Chondrocyte (in vitro differentiated cells): ENCODE measurements at regions not wholly inside any gene's neighbourhood (a gene's known extent, or its start where the extent isn't known, plus 50 kb on each side); places are given as distances from the start of the nearest gene placed in this dataset.

Source experiments
- DNase-seq: peaks from one replicate; pipeline ENCODE4 v3.0.0; 2021; ENCODE audit warnings: mixed read lengths, low spot score
- H3K27ac Mint-ChIP-seq: one replicate; pipeline ENCODE4 v1.8.0; 2021; ENCODE audit warnings: mild to moderate bottlenecking, moderate library complexity, mixed read lengths; ENCODE audit not compliant: unreplicated experiment
- H3K27me3 Mint-ChIP-seq: 2 replicates; pipeline ENCODE4 v1.8.0; 2021; ENCODE audit warnings: low read depth, mixed read lengths
- H3K36me3 Mint-ChIP-seq: 2 replicates; pipeline ENCODE4 v1.8.0; 2021; ENCODE audit warnings: low read depth, mixed read lengths
- H3K4me1 Mint-ChIP-seq: 2 replicates; pipeline ENCODE4 v1.8.0; 2021; ENCODE audit warnings: low read depth, mild to moderate bottlenecking, mixed read lengths
- H3K4me3 Mint-ChIP-seq: one replicate; pipeline ENCODE4 v1.8.0; 2021; ENCODE audit warnings: mild to moderate bottlenecking, moderate library complexity, mixed read lengths; ENCODE audit not compliant: unreplicated experiment
- H3K9me3 Mint-ChIP-seq: 2 replicates; pipeline ENCODE4 v1.8.0; 2021; ENCODE audit warnings: low read depth, mixed read lengths
- CTCF ChIP-seq: fragments of 200-600 bp; sonication (generic); IDR thresholded peaks from 2 replicates; pipeline ENCODE4 v1.5.0; 2021; ENCODE audit warnings: antibody characterized with exemption, mild to moderate bottlenecking, moderate library complexity

DNA sequence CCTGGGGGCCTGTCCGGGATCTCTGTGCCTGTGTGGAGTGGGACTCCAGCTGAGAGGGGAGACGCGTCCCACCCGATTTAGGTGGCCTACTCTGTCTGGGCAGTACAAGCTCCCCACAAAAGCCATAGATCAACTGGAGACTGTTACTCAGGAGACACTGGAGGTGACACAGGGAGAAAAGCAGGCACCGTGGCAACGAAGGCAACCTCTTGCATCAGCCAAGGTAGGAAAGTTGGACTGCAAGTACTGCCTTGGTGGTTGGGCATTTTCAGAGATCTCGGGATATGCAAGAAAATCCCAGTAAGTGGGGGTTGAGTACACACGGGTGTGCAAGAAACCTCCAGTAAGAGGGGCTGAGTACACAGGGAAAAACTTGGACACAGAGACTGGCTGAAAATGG lies 1060.0 kb upstream of the MIR17HG start:
- no peaks in the 10 kb centered on the region for H3K27me3 Mint-ChIP-seq
- H3K36me3 Mint-ChIP-seq, result no peaks in the 10 kb centered on the region
- no peak for DNase-seq
- H3K9me3 Mint-ChIP-seq, result no peaks in the 10 kb centered on the region
- H3K4me1 Mint-ChIP-seq, result peaks cover 4% of the 10 kb centered on the region
- no peak overlapping the region for H3K27ac Mint-ChIP-seq
- H3K4me3 Mint-ChIP-seq, result no peak overlapping the region
- no peak for TF ChIP-seq CTCF

GRCh38 chr13:90293793-90294361 lies 1053.6 kb upstream of the MIR17HG start:
- Mint-ChIP-seq H3K4me1 (no peaks in the 10 kb centered on the region), H3K9me3 (no peaks in the 10 kb centered on the region), H3K27me3 (no peaks in the 10 kb centered on the region), H3K4me3 (no peak overlapping the region), H3K27ac (no peak overlapping the region), H3K36me3 (no peaks in the 10 kb centered on the region)
- TF ChIP-seq CTCF, result no peak
- no peak for DNase-seq

- Mint-ChIP-seq H3K4me1 (peaks cover 12% of the 10 kb centered on the region), H3K27me3 (no peaks in the 10 kb centered on the region), H3K9me3 (no peaks in the 10 kb centered on the region), H3K36me3 (no peaks in the 10 kb centered on the region), H3K4me3 (no peak overlapping the region), H3K27ac (no peak overlapping the region)
- TF ChIP-seq CTCF, result no peak
- no peak for DNase-seq
Measured at GRCh38 chr13:90299238-90299637, 1048.2 kb upstream of the MIR17HG start.

DNA sequence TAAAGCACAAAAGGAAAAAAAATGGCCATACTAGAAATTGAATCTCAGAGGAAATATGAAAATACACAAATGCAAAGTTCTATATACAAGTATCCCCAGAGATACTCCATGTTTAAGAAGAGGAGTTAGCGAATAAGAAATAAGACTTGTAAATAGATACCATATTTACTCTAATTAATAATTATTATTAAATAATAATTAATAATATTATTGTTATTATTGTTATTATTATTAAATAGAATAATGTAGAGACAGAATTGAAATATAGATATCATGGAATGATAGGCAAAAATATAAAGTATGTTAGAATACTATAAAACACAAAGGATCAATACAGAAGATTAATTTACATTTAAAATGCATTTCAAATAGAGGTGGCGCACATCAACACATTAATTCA lies 1047.5 kb upstream of the MIR17HG start:
- Mint-ChIP-seq H3K4me1 (peaks cover 12% of the 10 kb centered on the region), H3K9me3 (no peaks in the 10 kb centered on the region), H3K27me3 (no peaks in the 10 kb centered on the region), H3K36me3 (no peaks in the 10 kb centered on the region), H3K27ac (no peak overlapping the region), H3K4me3 (no peak overlapping the region)
- TF ChIP-seq CTCF, result no peak
- no peak for DNase-seq

- Mint-ChIP-seq H3K36me3 (no peaks in the 10 kb centered on the region), H3K9me3 (no peaks in the 10 kb centered on the region), H3K4me3 (no peak overlapping the region), H3K27ac (peak overlapping the region; percentile 54), H3K27me3 (no peaks in the 10 kb centered on the region), H3K4me1 (peaks cover 12% of the 10 kb centered on the region)
- TF ChIP-seq CTCF, result no peak
- no peak for DNase-seq
Measured at GRCh38 chr13:90302107-90302506, 1045.4 kb upstream of the MIR17HG start.
